Liver (tissue), 8 donors: ENCODE measurements at regions not wholly inside any gene's neighbourhood (a gene's known extent, or its start where the extent isn't known, plus 50 kb on each side); places are given as distances from the start of the nearest gene placed in this dataset.
A peak's percentile ranks its signal among the peaks of the same experiment; 100 is the strongest.

Experiments
- DNase-seq: peaks from one replicate; pipeline ENCODE4 v3.0.0-alpha.2; 2017; ENCODE audit warnings: low spot score
- H3K27ac ChIP-seq, 2 donors: one replicate each; pipeline ENCODE4 v1.7.0; 2013; ENCODE audit warnings: inconsistent platforms in 2 of 2, low read length in 2 of 2, control low read depth in 1 of 2, low read depth in 1 of 2, mild to moderate bottlenecking in 1 of 2
- H3K27me3 ChIP-seq, 4 donors: one replicate each; pipeline versions ENCODE4 v1.6.1 to v1.7.0; 2013; ENCODE audit warnings: low read length in 3 of 4, inconsistent platforms in 1 of 4, mild to moderate bottlenecking in 1 of 4, moderate library complexity in 1 of 4; ENCODE audit not compliant: control insufficient read depth in 4 of 4, insufficient read depth in 4 of 4
- H3K36me3 ChIP-seq, 4 donors: one replicate each; pipeline versions ENCODE4 v1.6.1 to v1.7.0; 2013; ENCODE audit warnings: low read length in 3 of 4, mild to moderate bottlenecking in 3 of 4, low read depth in 1 of 4, moderate library complexity in 1 of 4; ENCODE audit not compliant: control insufficient read depth in 4 of 4, insufficient read depth in 3 of 4
- H3K4me1 ChIP-seq, 4 donors: one replicate each; pipeline versions ENCODE4 v1.6.1 to v1.7.0; 2013; ENCODE audit warnings: low read length in 3 of 4, mild to moderate bottlenecking in 3 of 4, moderate library complexity in 1 of 4; ENCODE audit not compliant: control insufficient read depth in 4 of 4, insufficient read depth in 4 of 4
- H3K4me3 ChIP-seq, 3 donors: one replicate each; pipeline versions ENCODE4 v1.6.1 to v1.7.0; 2013; ENCODE audit warnings: low read length in 3 of 3, control low read depth in 1 of 3, low read depth in 1 of 3, mild to moderate bottlenecking in 1 of 3
- H3K9ac ChIP-seq, 2 donors: one replicate each; pipeline ENCODE4 v1.7.0; 2013; ENCODE audit warnings: low read length in 2 of 2, mild to moderate bottlenecking in 2 of 2, moderate library complexity in 2 of 2, control low read depth in 1 of 2, low read depth in 1 of 2
- H3K9me3 ChIP-seq, 4 donors: one replicate each; pipeline versions ENCODE4 v1.6.1 to v1.7.0; 2013; ENCODE audit warnings: low read length in 3 of 4; ENCODE audit not compliant: control insufficient read depth in 4 of 4
- ATF3 ChIP-seq: IDR thresholded peaks from 2 replicates; pipeline ENCODE4 v1.6.1; 2016; ENCODE audit warnings: antibody characterized with exemption
- CTCF ChIP-seq: fragments of 150-350 bp; IDR thresholded peaks from 2 replicates; pipeline ENCODE4 v1.5.1; 2017; ENCODE audit warnings: improper control_type of control experiment, low read depth, low read length; ENCODE audit not compliant: missing input control
- EGR1 ChIP-seq, 2 donors: IDR thresholded peaks; 2 replicates each; pipeline ENCODE4 v1.6.1; 2016 to 2018; ENCODE audit warnings: antibody characterized with exemption in 2 of 2, low read depth in 2 of 2
- FOXA1 ChIP-seq: IDR thresholded peaks from 2 replicates; pipeline ENCODE4 v1.6.1; 2016; ENCODE audit warnings: antibody characterized with exemption
- FOXA2 ChIP-seq: IDR thresholded peaks from 2 replicates; pipeline ENCODE4 v1.6.1; 2016; ENCODE audit warnings: antibody characterized with exemption
- GABPA ChIP-seq, 2 donors: IDR thresholded peaks in 1 of 2; conservative IDR thresholded peaks in 1 of 2; 2 replicates each; pipeline ENCODE4 v1.6.1; 2016; ENCODE audit warnings: antibody characterized with exemption in 2 of 2, mild to moderate bottlenecking in 1 of 2, moderate library complexity in 1 of 2
- HNF4A ChIP-seq, 2 donors: conservative IDR thresholded peaks; 2 replicates each; pipeline ENCODE4 v1.6.1; 2016; ENCODE audit warnings: antibody characterized with exemption in 2 of 2, mild to moderate bottlenecking in 2 of 2
- NR2F2 ChIP-seq: IDR thresholded peaks from 2 replicates; pipeline ENCODE4 v1.6.1; 2016; ENCODE audit warnings: antibody characterized with exemption
- RAD21 ChIP-seq, 2 donors: IDR thresholded peaks; 2 replicates each; pipeline ENCODE4 v1.6.1; 2016; ENCODE audit warnings: antibody characterized with exemption in 2 of 2, mild to moderate bottlenecking in 2 of 2
- REST ChIP-seq: IDR thresholded peaks from 2 replicates; pipeline ENCODE4 v1.6.1; 2016; ENCODE audit warnings: antibody characterized with exemption, mild to moderate bottlenecking
- RXRA ChIP-seq, 2 donors: IDR thresholded peaks; 2 replicates each; pipeline ENCODE4 v1.6.1; 2017 to 2018; ENCODE audit warnings: antibody characterized with exemption in 2 of 2, mild to moderate bottlenecking in 1 of 2
- YY1 ChIP-seq: IDR thresholded peaks from 2 replicates; pipeline ENCODE4 v1.6.1; 2016; ENCODE audit warnings: antibody characterized with exemption, mild to moderate bottlenecking
- WGBS: extraction: QIAGEN DNeasy Blood & Tissue Kit; methylation state at CpG from one replicate; pipeline ENCODE4 v1.1.7; 2013; 5-methylcytosine and 5-hydroxymethylcytosine counted together
- donor health status: healthy.
- donor health status: healthy.
- donor health status: healthy.
- donor health status: healthy.
- donor health status: healthy.

- no peak for TF ChIP-seq RAD21 (IDR thresholded peaks at IDR 0.05)
- TF ChIP-seq FOXA1 = no peak
- no peak for TF ChIP-seq ATF3
- no peak for TF ChIP-seq RXRA (IDR thresholded peaks at IDR 0.05)
Measured at GRCh38 chr22:49193901-49194465, 633.7 kb downstream of the BRD1 start (continued).

GRCh38 chr22:49193348-49193747 lies 634.3 kb downstream of the BRD1 start:
- no peak for DNase-seq
- H3K27me3 ChIP-seq = no peaks in the 10 kb centered on the region

More at GRCh38 chr22:49193348-49193747, 634.3 kb downstream of the BRD1 start:
- Histone ChIP-seq H3K36me3 (no peaks in the 10 kb centered on the region), H3K9me3 (no peaks in the 10 kb centered on the region), H3K9ac (no peak overlapping the region), H3K4me3 (no peak overlapping the region), H3K4me1 (peaks cover 2 to 21% (median 16%) of the 10 kb centered on the region in 4 donors), H3K27ac (peak overlapping the region; percentile 55 to 57)
- TF ChIP-seq REST (peak; percentile 49), EGR1 (IDR thresholded peaks at IDR 0.05; ENCODE audit: low read depth in 2 of 2) (no peak), FOXA2 (no peak), GABPA (IDR thresholded peaks at IDR 0.05 in 1 of 2, conservative IDR thresholded peaks at IDR 0.05 in 1 of 2) (no peak), YY1 (peak; percentile 54), NR2F2 (no peak), CTCF (no peak), RXRA (IDR thresholded peaks at IDR 0.05) (peak in 1 of 2 donors; percentile 78), HNF4A (conservative IDR thresholded peaks at IDR 0.05) (peak; percentile 55 to 88)
- WGBS = 36% methylated on average over 14 of the region's 14 CpGs
